SU-DHL-6 (cell line): ENCODE measurements at regions not wholly inside any gene's neighbourhood (a gene's known extent, or its start where the extent isn't known, plus 50 kb on each side); places are given as distances from the start of the nearest gene placed in this dataset.

Experiments
- H2AFZ ChIP-seq: fragments of 200-600 bp; sonication (generic); 2 replicates; pipeline ENCODE4 v1.6.1; 2014; ENCODE audit warnings: low read depth, mild to moderate bottlenecking, moderate library complexity, mixed read lengths, antibody characterized with exemption, low read length; ENCODE audit not compliant: severe bottlenecking
- H3F3A ChIP-seq: fragments of 200-600 bp; shearing (Covaris generic); 2 replicates; pipeline ENCODE4 v1.6.0; 2016; ENCODE audit warnings: antibody characterized with exemption, mild to moderate bottlenecking; ENCODE audit not compliant: insufficient read depth
- H3K27ac ChIP-seq: fragments of 200-600 bp; sonication (generic); 2 replicates; pipeline ENCODE4 v1.5.1; 2016; ENCODE audit warnings: low read depth, mild to moderate bottlenecking, low read length, moderate library complexity, mixed read lengths
- H3K27me3 ChIP-seq: fragments of 200-600 bp; sonication (generic), shearing (Covaris generic); 2 replicates; pipeline ENCODE4 v1.6.0; 2014; ENCODE audit warnings: mild to moderate bottlenecking, low read length
- H3K36me3 ChIP-seq: fragments of 200-600 bp; sonication (generic); 2 replicates; pipeline ENCODE4 v1.6.1; 2014; ENCODE audit warnings: mild to moderate bottlenecking, low read length, mixed read lengths
- H3K4me2 ChIP-seq: fragments of 300-600, 200-600 bp; shearing (Covaris generic), sonication (generic); 2 replicates; pipeline ENCODE4 v1.6.0; 2014; ENCODE audit warnings: low read length, low read depth, mild to moderate bottlenecking; ENCODE audit not compliant: poor library complexity, severe bottlenecking
- H3K4me3 ChIP-seq: fragments of 200-600 bp; sonication (generic); 2 replicates; pipeline ENCODE4 v1.5.1; 2014; ENCODE audit warnings: antibody characterized with exemption, low read length, mild to moderate bottlenecking, mixed read lengths; ENCODE audit not compliant: insufficient read depth, poor library complexity, severe bottlenecking
- H3K79me2 ChIP-seq: fragments of 200-600 bp; sonication (generic); 2 replicates; pipeline ENCODE4 v1.6.1; 2014; ENCODE audit warnings: mild to moderate bottlenecking, low read length, moderate library complexity; ENCODE audit not compliant: insufficient read depth
- H3K9ac ChIP-seq: fragments of 200-600 bp; sonication (generic); 2 replicates; pipeline ENCODE4 v1.7.0; 2014; ENCODE audit warnings: mild to moderate bottlenecking, low read length
- H3K9me2 ChIP-seq: fragments of 200-600 bp; sonication (generic); replicated peaks from 2 replicates; pipeline ENCODE4 v1.6.1; 2014; ENCODE audit warnings: low read length; ENCODE audit not compliant: insufficient read depth
- H3K9me3 ChIP-seq: fragments of 200-600 bp; sonication (generic); 2 replicates; pipeline ENCODE4 v1.6.1; 2014; ENCODE audit warnings: low read length, mixed read lengths; ENCODE audit not compliant: insufficient read depth
- H4K20me1 ChIP-seq: fragments of 200-600 bp; sonication (generic); 2 replicates; pipeline ENCODE4 v1.6.1; 2014; ENCODE audit warnings: low read depth, mild to moderate bottlenecking, antibody characterized with exemption, low read length, moderate library complexity, mixed read lengths
- EZH2phosphoT487 ChIP-seq: fragments of 200-600 bp; sonication (generic), shearing (Covaris generic); conservative IDR thresholded peaks from 2 replicates; pipeline ENCODE4 v1.6.1; 2018; ENCODE audit warnings: mild to moderate bottlenecking, antibody characterized with exemption, low read length, moderate library complexity, mixed read lengths
- TF ChIP-seq, protein P1 (sequence below): fragments of 200-600 bp; sonication (generic); IDR thresholded peaks from one replicate; pipeline ENCODE4 v1.5.1; 2017; ENCODE audit warnings: antibody characterized with exemption, mild to moderate bottlenecking, low read length, moderate library complexity; ENCODE audit not compliant: insufficient read depth, poor library complexity, severe bottlenecking

DNA sequence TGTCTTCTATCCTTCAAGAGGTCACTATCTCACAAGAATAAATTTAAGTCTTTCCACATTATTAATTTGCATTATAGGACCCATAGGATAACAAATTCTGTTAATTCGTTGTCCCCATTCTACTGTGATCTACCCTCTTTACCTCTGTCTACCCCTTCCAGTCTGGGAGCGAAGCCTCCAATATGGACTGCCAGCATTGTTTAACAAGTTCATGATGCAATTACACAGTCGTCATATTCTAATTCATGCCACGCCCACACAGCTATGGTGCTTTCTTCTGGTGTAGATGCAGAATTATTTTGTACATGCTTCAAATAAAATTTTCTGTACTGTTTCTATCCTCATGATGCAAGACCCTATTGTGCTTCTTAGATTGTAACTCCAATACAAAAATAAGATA, 178.3 kb upstream of the PALMD start:
- TF ChIP-seq, protein P1, sequence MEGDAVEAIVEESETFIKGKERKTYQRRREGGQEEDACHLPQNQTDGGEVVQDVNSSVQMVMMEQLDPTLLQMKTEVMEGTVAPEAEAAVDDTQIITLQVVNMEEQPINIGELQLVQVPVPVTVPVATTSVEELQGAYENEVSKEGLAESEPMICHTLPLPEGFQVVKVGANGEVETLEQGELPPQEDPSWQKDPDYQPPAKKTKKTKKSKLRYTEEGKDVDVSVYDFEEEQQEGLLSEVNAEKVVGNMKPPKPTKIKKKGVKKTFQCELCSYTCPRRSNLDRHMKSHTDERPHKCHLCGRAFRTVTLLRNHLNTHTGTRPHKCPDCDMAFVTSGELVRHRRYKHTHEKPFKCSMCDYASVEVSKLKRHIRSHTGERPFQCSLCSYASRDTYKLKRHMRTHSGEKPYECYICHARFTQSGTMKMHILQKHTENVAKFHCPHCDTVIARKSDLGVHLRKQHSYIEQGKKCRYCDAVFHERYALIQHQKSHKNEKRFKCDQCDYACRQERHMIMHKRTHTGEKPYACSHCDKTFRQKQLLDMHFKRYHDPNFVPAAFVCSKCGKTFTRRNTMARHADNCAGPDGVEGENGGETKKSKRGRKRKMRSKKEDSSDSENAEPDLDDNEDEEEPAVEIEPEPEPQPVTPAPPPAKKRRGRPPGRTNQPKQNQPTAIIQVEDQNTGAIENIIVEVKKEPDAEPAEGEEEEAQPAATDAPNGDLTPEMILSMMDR = no peak
- TF ChIP-seq EZH2phosphoT487 = no peak
- Histone ChIP-seq H3K4me2 (no peak overlapping the region), H4K20me1 (no peaks in the 10 kb centered on the region), H3K27ac (no peak overlapping the region), H3K79me2 (no peaks in the 10 kb centered on the region), H3K9ac (no peak overlapping the region), H3K9me2 (no peaks in the 10 kb centered on the region), H3K27me3 (no peaks in the 10 kb centered on the region), H2AFZ (no peak overlapping the region), H3K4me3 (no peak overlapping the region), H3K36me3 (no peaks in the 10 kb centered on the region), H3K9me3 (no peaks in the 10 kb centered on the region), H3F3A (no peaks in the 10 kb centered on the region)

DNA sequence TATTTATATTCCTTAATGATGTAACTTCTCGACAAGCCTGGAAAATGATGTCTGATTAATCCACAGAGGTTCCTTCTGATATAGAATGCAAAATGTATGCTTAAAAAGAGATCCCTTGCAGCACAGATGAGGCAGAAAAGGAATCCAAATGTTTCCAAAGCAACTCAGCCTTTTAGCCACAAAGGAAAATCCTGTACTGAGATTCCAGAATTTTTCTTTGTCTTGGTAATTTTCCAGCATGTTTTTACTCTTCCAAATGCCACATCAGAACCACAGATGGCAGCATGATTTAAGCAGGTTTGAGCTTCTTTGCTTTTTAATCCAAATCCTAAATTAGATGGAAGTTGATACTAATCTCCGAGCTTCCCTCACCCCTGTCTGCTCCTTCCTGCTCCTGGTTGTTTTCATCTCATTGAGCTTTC, 176.4 kb upstream of the PALMD start:
- no peak overlapping the region for H3K4me2 ChIP-seq
- no peak overlapping the region for H3K4me3 ChIP-seq
- H3F3A ChIP-seq = no peaks in the 10 kb centered on the region
- TF ChIP-seq EZH2phosphoT487 = no peak
- TF ChIP-seq, protein P1 = no peak
- no peaks in the 10 kb centered on the region for H3K79me2 ChIP-seq
- no peaks in the 10 kb centered on the region for H3K9me3 ChIP-seq
- H3K9ac ChIP-seq = no peak overlapping the region
- no peak overlapping the region for H3K27ac ChIP-seq
- no peaks in the 10 kb centered on the region for H3K9me2 ChIP-seq
- no peaks in the 10 kb centered on the region for H3K27me3 ChIP-seq
- no peak overlapping the region for H2AFZ ChIP-seq
- no peaks in the 10 kb centered on the region for H3K36me3 ChIP-seq
- no peaks in the 10 kb centered on the region for H4K20me1 ChIP-seq

DNA sequence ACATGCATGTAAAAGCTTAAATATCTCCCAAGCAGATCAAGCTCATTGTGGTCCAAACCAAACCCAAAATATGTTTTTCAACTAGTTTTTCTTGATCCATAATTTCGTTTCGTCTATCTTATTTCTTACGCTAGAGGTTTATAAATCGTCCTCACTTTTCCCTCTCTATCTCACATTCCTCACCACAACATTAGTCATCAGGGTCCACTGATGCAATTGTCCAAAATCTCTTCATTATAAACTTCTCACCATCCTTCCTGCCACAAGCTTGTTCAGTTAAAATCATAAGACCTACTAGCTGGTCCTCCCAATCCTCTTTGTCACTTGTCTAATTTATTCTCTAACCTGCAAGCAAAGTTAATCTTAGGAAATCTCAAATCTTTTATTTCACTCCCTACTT, 173.0 kb upstream of the PALMD start:
- no peak overlapping the region for H3K4me3 ChIP-seq
- no peak overlapping the region for H3K9ac ChIP-seq
- no peaks in the 10 kb centered on the region for H3F3A ChIP-seq
- H3K9me2 ChIP-seq = no peaks in the 10 kb centered on the region
- no peaks in the 10 kb centered on the region for H3K9me3 ChIP-seq
- H4K20me1 ChIP-seq = no peaks in the 10 kb centered on the region
- no peaks in the 10 kb centered on the region for H3K27me3 ChIP-seq
- H3K36me3 ChIP-seq = no peaks in the 10 kb centered on the region
- H3K27ac ChIP-seq = no peak overlapping the region
- no peak overlapping the region for H2AFZ ChIP-seq
- no peaks in the 10 kb centered on the region for H3K79me2 ChIP-seq
- TF ChIP-seq, protein P1 = no peak
- no peak for TF ChIP-seq EZH2phosphoT487
- no peak overlapping the region for H3K4me2 ChIP-seq

DNA sequence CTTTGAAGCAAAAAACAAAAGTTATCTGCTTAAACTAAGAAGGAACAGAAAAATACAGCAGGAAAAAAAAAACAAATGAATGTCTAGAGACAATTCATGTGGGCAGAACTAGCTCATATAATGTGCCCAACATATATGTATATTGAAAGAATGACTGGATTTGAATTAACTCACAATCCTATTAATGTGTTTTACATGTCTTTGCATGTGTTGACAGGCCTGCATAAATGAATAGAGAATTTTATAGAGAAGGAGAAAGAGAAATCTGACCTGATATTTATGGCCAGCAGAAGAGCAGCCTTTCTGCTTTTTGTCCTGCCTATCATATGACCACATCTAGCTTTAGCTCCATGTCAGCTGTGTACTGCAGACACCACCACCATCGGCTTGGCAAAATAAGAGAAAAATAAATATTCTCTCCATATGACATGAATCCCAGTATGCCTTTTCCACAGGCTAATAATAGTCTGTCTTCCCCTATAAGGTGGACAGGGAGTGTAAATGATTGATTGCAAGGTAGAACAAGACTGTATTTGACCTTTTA, 171.5 kb upstream of the PALMD start:
- Histone ChIP-seq H3K79me2 (no peaks in the 10 kb centered on the region), H3K4me2 (no peak overlapping the region), H3K27ac (no peak overlapping the region), H3K9me3 (no peaks in the 10 kb centered on the region), H3K36me3 (no peaks in the 10 kb centered on the region), H3K9me2 (no peaks in the 10 kb centered on the region), H4K20me1 (no peaks in the 10 kb centered on the region), H3K27me3 (no peaks in the 10 kb centered on the region), H3K4me3 (no peak overlapping the region), H2AFZ (no peak overlapping the region), H3K9ac (no peak overlapping the region), H3F3A (no peaks in the 10 kb centered on the region)
- TF ChIP-seq EZH2phosphoT487 = no peak
- TF ChIP-seq, protein P1 = no peak
